Activated T-helper 1 cell treated with Interleukin-2 at 50 U/mL for 16 hours (primary cell): ENCODE measurements at regions not wholly inside any gene's neighbourhood (a gene's known extent, or its start where the extent isn't known, plus 50 kb on each side); places are given as distances from the start of the nearest gene placed in this dataset.

ENCODE experiments used
- DNase-seq: peaks from one replicate; pipeline ENCODE4 v3.0.0-alpha.2; 2020; ENCODE audit warnings: low read depth

GRCh38 chr14:100467046-100467750 is 120.0 kb downstream of the BEGAIN start:
- no peak for DNase-seq

GRCh38 chr14:100467939-100468338 is 119.3 kb downstream of the BEGAIN start:
- no peak for DNase-seq

GRCh38 chr14:100468557-100468956 is 118.7 kb downstream of the BEGAIN start:
- no peak for DNase-seq

- no peak for DNase-seq
Observed at GRCh38 chr14:100469632-100470522, 117.3 kb downstream of the BEGAIN start.

GRCh38 chr14:100470523-100470897 is 116.7 kb downstream of the BEGAIN start:
- no peak for DNase-seq

- no peak for DNase-seq
Observed at GRCh38 chr14:100471441-100472093, 115.7 kb downstream of the BEGAIN start.

GRCh38 chr14:100472094-100472455 is 115.1 kb downstream of the BEGAIN start:
- no peak for DNase-seq

GRCh38 chr14:100472491-100472890 is 114.7 kb downstream of the BEGAIN start:
- no peak for DNase-seq

- no peak for DNase-seq
Observed at GRCh38 chr14:100473249-100473648, 114.0 kb downstream of the BEGAIN start.

GRCh38 chr14:100474196-100474595 is 113.0 kb downstream of the BEGAIN start:
- DNase-seq: no peak

- no peak for DNase-seq
Observed at GRCh38 chr14:100475268-100475667, 111.9 kb downstream of the BEGAIN start.

- DNase-seq: no peak
Observed at GRCh38 chr14:100476012-100476822, 111.0 kb downstream of the BEGAIN start.

GRCh38 chr14:100484531-100485267 is 102.5 kb downstream of the BEGAIN start:
- DNase-seq: no peak

- peak; percentile 33 for DNase-seq
Observed at GRCh38 chr14:100486025-100486828, 101.0 kb downstream of the BEGAIN start.
